ENCODE measurements at regions not wholly inside any gene's neighbourhood (a gene's known extent, or its start where the extent isn't known, plus 50 kb on each side); places are given as distances from the start of the nearest gene placed in this dataset.

DNA sequence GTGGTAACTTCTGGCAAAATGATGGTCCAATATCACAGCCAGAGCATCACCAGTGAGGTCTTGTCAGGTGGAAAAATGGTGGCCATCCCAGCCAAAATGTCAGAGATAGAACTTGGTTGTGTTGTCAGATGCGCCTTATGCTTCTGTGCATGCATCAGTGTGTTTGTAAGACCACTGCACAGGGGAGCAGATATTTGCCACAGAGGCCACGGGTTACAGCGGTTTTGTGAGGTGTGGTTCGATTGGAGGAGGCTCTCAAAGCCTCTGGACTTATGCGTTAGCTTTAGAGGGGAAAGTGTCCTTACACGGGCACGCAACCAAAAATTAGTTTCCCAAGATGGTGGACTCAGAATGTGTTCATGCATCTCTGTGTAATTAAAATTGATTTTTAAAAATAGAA lies 243.8 kb downstream of the ADGRD1 start:
- TF ChIP-seq, protein P1, sequence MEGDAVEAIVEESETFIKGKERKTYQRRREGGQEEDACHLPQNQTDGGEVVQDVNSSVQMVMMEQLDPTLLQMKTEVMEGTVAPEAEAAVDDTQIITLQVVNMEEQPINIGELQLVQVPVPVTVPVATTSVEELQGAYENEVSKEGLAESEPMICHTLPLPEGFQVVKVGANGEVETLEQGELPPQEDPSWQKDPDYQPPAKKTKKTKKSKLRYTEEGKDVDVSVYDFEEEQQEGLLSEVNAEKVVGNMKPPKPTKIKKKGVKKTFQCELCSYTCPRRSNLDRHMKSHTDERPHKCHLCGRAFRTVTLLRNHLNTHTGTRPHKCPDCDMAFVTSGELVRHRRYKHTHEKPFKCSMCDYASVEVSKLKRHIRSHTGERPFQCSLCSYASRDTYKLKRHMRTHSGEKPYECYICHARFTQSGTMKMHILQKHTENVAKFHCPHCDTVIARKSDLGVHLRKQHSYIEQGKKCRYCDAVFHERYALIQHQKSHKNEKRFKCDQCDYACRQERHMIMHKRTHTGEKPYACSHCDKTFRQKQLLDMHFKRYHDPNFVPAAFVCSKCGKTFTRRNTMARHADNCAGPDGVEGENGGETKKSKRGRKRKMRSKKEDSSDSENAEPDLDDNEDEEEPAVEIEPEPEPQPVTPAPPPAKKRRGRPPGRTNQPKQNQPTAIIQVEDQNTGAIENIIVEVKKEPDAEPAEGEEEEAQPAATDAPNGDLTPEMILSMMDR (conservative IDR thresholded peaks at IDR 0.05; ENCODE audit: low read depth, low read length), result no peak
- TF ChIP-seq RAD21 (IDR thresholded peaks at IDR 0.05; ENCODE audit: low read length) (no peak), POLR2A (IDR thresholded peaks at IDR 0.05; ENCODE audit: low read depth, low read length) (no peak), MAFK (IDR thresholded peaks at IDR 0.05; ENCODE audit: low read depth, low read length) (no peak), CHD1 (IDR thresholded peaks at IDR 0.05; ENCODE audit: low read depth, low read length) (no peak), SMC3 (IDR thresholded peaks at IDR 0.05; ENCODE audit: low read depth, low read length) (no peak), FOS (IDR thresholded peaks at IDR 0.05; ENCODE audit: low read depth, low read length) (no peak)
- TF ChIP-seq, protein P2, sequence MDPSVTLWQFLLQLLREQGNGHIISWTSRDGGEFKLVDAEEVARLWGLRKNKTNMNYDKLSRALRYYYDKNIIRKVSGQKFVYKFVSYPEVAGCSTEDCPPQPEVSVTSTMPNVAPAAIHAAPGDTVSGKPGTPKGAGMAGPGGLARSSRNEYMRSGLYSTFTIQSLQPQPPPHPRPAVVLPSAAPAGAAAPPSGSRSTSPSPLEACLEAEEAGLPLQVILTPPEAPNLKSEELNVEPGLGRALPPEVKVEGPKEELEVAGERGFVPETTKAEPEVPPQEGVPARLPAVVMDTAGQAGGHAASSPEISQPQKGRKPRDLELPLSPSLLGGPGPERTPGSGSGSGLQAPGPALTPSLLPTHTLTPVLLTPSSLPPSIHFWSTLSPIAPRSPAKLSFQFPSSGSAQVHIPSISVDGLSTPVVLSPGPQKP (IDR thresholded peaks at IDR 0.05; ENCODE audit: borderline replicate concordance, low read depth, low read length), result no peak

All from IMR-90 (cell line).